Caco-2 (cell line): ENCODE measurements at regions not wholly inside any gene's neighbourhood (a gene's known extent, or its start where the extent isn't known, plus 50 kb on each side); places are given as distances from the start of the nearest gene placed in this dataset.

ENCODE experiments used
- BruUV-seq: library from RNA; stranded (reverse); fragments of 400-500 nt; replicated peaks from 2 replicates; lab custom pipeline; 2021; lab: Mats Ljungman, UMichigan
- CTCF ChIA-PET: fragments of 300-600 bp; sonication (Branson Sonifier 250); formaldehyde crosslinking; loops from one replicate; lab custom pipeline; 2022; ENCODE audit warnings: antibody characterized with exemption; lab: Charles Lee
- POLR2A ChIA-PET: fragments of 300-600 bp; sonication (Branson Sonifier 250); formaldehyde crosslinking; loops from one replicate; lab custom pipeline; 2022; ENCODE audit warnings: antibody characterized with exemption; lab: Charles Lee
- DNase-seq, 2 experiments: peaks; one replicate each; pipeline versions ENCODE4 v3.0.0 to v3.0.0-alpha.2; 2020 to 2022
- H3K27me3 ChIP-seq: replicated peaks from 2 replicates; pipeline ENCODE4 v1.6.0; 2011; ENCODE audit warnings: low read length; ENCODE audit not compliant: control insufficient read depth, insufficient read depth
- H3K36me3 ChIP-seq: 2 replicates; pipeline ENCODE4 v1.5.1; 2011; ENCODE audit warnings: low read length; ENCODE audit not compliant: control insufficient read depth, insufficient read depth
- H3K4me1 ChIP-seq: fragments of 250-450 bp; sonication (Bioruptor Pico); 2 replicates; pipeline ENCODE4 v1.5.1; 2020; ENCODE audit warnings: mild to moderate bottlenecking
- H3K4me3 ChIP-seq: 2 replicates; pipeline ENCODE4 v1.5.1; 2011; ENCODE audit warnings: low read depth, mild to moderate bottlenecking, control low read depth, low read length
- H3K9me3 ChIP-seq: fragments of 250-450 bp; sonication (Bioruptor Pico); 2 replicates; pipeline ENCODE4 v1.5.1; 2020; ENCODE audit warnings: mild to moderate bottlenecking, moderate library complexity
- H3K27ac Mint-ChIP-seq: one replicate; pipeline ENCODE4 v1.8.0; 2022; ENCODE audit warnings: mixed read lengths; ENCODE audit not compliant: unreplicated experiment
- H3K27me3 Mint-ChIP-seq: one replicate; pipeline ENCODE4 v1.8.0; 2022; ENCODE audit warnings: mixed read lengths; ENCODE audit not compliant: insufficient read depth, unreplicated experiment
- H3K36me3 Mint-ChIP-seq: one replicate; pipeline ENCODE4 v1.8.0; 2022; ENCODE audit warnings: mild to moderate bottlenecking, mixed read lengths; ENCODE audit not compliant: insufficient read depth, unreplicated experiment
- H3K4me1 Mint-ChIP-seq: one replicate; pipeline ENCODE4 v1.8.0; 2022; ENCODE audit warnings: low read depth, mixed read lengths; ENCODE audit not compliant: unreplicated experiment
- H3K4me3 Mint-ChIP-seq: one replicate; pipeline ENCODE4 v1.8.0; 2022; ENCODE audit warnings: mild to moderate bottlenecking, moderate library complexity, mixed read lengths; ENCODE audit not compliant: unreplicated experiment
- H3K9me3 Mint-ChIP-seq: one replicate; pipeline ENCODE4 v1.8.0; 2022; ENCODE audit warnings: mixed read lengths; ENCODE audit not compliant: unreplicated experiment
- intact Hi-C: fragments of 100-400 bp; cut with micrococcal nuclease; formaldehyde crosslinking; loops from one replicate; pipeline ENCODE4 v1.10.0; 2022; ENCODE audit not compliant: unreplicated experiment
- TF ChIP-seq, protein P1 (sequence below), 2 experiments: fragments of 200-600 bp in 1 of 2; IDR thresholded peaks; 1 replicate in 1 of 2; 2 replicates in 1 of 2; pipeline versions ENCODE4 v1.5.1 to v1.8.0; 2011 to 2022; ENCODE audit warnings: antibody characterized with exemption in 1 of 2, control low read depth in 1 of 2, inconsistent platforms in 1 of 2, low read depth in 1 of 2, low read length in 1 of 2, mild to moderate bottlenecking in 1 of 2, moderate library complexity in 1 of 2; ENCODE audit not compliant: insufficient read depth in 1 of 2, severe bottlenecking in 1 of 2, unreplicated experiment in 1 of 2

DNA sequence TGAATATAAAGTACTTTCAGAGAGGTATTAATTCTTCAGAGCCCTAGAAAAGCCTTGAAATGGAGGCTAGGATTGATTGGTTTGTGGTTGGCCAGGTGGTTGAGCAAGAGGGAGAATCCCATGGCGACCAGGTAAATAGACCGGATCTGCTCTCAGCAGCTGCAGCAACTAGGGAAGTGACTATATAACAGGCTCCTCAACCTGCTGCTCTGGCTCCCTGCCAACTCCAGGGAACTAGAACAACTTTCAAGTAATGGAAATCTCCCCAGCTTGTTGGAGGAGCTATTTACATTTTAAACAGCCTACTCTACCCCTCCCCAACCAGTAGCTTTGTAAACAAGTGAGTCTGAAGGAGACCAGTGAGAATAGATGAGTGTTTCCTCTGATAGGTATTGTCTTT lies 121.8 kb upstream of the CADM2 start:
- intact Hi-C loops, result no loop called here
- Mint-ChIP-seq H3K36me3 (no peaks in the 10 kb centered on the region), H3K9me3 (peaks cover 10% of the 10 kb centered on the region), H3K27me3 (no peaks in the 10 kb centered on the region), H3K4me1 (no peaks in the 10 kb centered on the region), H3K27ac (no peak overlapping the region), H3K4me3 (no peak overlapping the region)
- TF ChIP-seq, protein P1, sequence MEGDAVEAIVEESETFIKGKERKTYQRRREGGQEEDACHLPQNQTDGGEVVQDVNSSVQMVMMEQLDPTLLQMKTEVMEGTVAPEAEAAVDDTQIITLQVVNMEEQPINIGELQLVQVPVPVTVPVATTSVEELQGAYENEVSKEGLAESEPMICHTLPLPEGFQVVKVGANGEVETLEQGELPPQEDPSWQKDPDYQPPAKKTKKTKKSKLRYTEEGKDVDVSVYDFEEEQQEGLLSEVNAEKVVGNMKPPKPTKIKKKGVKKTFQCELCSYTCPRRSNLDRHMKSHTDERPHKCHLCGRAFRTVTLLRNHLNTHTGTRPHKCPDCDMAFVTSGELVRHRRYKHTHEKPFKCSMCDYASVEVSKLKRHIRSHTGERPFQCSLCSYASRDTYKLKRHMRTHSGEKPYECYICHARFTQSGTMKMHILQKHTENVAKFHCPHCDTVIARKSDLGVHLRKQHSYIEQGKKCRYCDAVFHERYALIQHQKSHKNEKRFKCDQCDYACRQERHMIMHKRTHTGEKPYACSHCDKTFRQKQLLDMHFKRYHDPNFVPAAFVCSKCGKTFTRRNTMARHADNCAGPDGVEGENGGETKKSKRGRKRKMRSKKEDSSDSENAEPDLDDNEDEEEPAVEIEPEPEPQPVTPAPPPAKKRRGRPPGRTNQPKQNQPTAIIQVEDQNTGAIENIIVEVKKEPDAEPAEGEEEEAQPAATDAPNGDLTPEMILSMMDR (IDR thresholded peaks at IDR 0.05; ENCODE audit: insufficient read depth in 1 of 2, low read depth in 1 of 2, low read length in 1 of 2, severe bottlenecking in 1 of 2, unreplicated experiment in 1 of 2), result no peak
- ChIA-PET CTCF (no interaction called here), POLR2A (no interaction called here)
- Histone ChIP-seq H3K4me1 (no peaks in the 10 kb centered on the region), H3K4me3 (no peak overlapping the region), H3K36me3 (no peaks in the 10 kb centered on the region), H3K27me3 (no peaks in the 10 kb centered on the region), H3K9me3 (no peaks in the 10 kb centered on the region)
- DNase-seq, result no peak
- BruUV-seq, result no TSS peak

DNA sequence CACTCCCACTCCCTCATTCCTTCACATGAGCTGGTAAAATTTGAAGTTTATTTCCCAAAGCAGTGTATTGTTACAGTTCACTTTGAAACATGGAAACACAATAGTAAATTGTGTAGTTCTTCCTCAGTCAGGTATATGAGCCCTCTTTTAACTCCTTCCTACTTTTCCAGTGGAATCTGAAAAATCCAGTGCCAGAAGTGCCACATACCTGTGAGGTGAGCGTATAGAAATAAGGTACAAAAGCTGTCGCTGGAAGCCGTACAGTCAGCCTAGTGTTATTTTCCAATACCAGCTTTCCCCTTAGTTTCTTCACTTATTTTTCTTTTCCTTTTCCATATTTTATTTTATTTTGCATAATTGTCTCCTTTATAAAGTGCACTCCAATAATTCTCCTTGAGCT lies 81.7 kb upstream of the CADM2 start:
- H3K4me3 ChIP-seq, result no peak overlapping the region
- Mint-ChIP-seq H3K9me3 (peaks cover 9% of the 10 kb centered on the region), H3K27me3 (no peaks in the 10 kb centered on the region), H3K27ac (no peak overlapping the region), H3K4me3 (no peak overlapping the region), H3K36me3 (no peaks in the 10 kb centered on the region), H3K4me1 (peaks cover 7% of the 10 kb centered on the region)
- no peaks in the 10 kb centered on the region for H3K36me3 ChIP-seq
- TF ChIP-seq, protein P1 (IDR thresholded peaks at IDR 0.05; ENCODE audit: insufficient read depth in 1 of 2, low read depth in 1 of 2, low read length in 1 of 2, severe bottlenecking in 1 of 2, unreplicated experiment in 1 of 2), result no peak
- no peaks in the 10 kb centered on the region for H3K27me3 ChIP-seq
- no peaks in the 10 kb centered on the region for H3K9me3 ChIP-seq
- no peaks in the 10 kb centered on the region for H3K4me1 ChIP-seq
- no peak for DNase-seq
- intact Hi-C loops, result no loop called here
- POLR2A ChIA-PET, result no interaction called here
- BruUV-seq, result no TSS peak
- CTCF ChIA-PET, result no interaction called here

DNA sequence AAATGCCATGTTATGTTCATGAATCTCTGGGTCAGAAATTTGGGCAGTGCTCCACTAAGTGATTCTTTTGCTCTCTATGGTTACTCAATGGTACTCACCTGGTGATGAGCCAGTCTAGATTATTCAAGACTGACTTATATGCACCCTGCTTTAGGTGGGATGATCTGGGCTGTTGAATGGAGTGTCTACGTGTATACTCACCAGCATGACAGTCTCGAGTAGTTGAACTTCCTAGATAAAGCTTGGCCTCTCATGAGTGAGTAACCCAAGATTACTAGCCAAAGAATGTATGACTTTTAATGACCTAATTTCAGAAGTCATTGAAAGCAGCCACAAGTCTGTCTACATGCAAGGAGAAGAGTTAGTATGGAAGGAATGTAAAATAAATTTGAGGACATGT lies 77.5 kb upstream of the CADM2 start:
- intact Hi-C loops, result no loop called here
- Histone ChIP-seq H3K9me3 (no peaks in the 10 kb centered on the region), H3K36me3 (no peaks in the 10 kb centered on the region), H3K4me1 (no peaks in the 10 kb centered on the region), H3K27me3 (no peaks in the 10 kb centered on the region), H3K4me3 (no peak overlapping the region)
- Mint-ChIP-seq H3K27me3 (no peaks in the 10 kb centered on the region), H3K27ac (no peak overlapping the region), H3K4me1 (peaks cover 7% of the 10 kb centered on the region), H3K4me3 (no peak overlapping the region), H3K9me3 (peaks cover 6% of the 10 kb centered on the region), H3K36me3 (no peaks in the 10 kb centered on the region)
- DNase-seq, result no peak
- CTCF ChIA-PET, result no interaction called here
- POLR2A ChIA-PET, result no interaction called here
- TF ChIP-seq, protein P1 (IDR thresholded peaks at IDR 0.05; ENCODE audit: insufficient read depth in 1 of 2, low read depth in 1 of 2, low read length in 1 of 2, severe bottlenecking in 1 of 2, unreplicated experiment in 1 of 2), result no peak
- no TSS peak for BruUV-seq
